AG04450 (cell line): ENCODE measurements at regions not wholly inside any gene's neighbourhood (a gene's known extent, or its start where the extent isn't known, plus 50 kb on each side); places are given as distances from the start of the nearest gene placed in this dataset.

Experiments
- CTCF ChIA-PET: fragments of 300-600, 350-600 bp; formaldehyde crosslinking; extraction: SDS; loops from one replicate; lab custom pipeline; 2022; ENCODE audit warnings: antibody characterized with exemption, inconsistent platforms; lab: Charles Lee
- POLR2A ChIA-PET: fragments of 350-600 bp; formaldehyde crosslinking; extraction: SDS; loops from one replicate; lab custom pipeline; 2021; ENCODE audit warnings: antibody characterized with exemption, inconsistent platforms; lab: Yijun Ruan, JAX
- DNase-seq: peaks from one replicate; pipeline ENCODE4 v3.0.0-alpha.2; 2011; ENCODE audit warnings: low read depth, low spot score
- H3K27ac ChIP-seq: one replicate; pipeline ENCODE4 v1.5.1; 2012; ENCODE audit warnings: low read depth, low read length, control low read depth
- H3K27me3 ChIP-seq: one replicate; pipeline ENCODE4 v1.6.0; 2012; ENCODE audit warnings: low read length; ENCODE audit not compliant: control insufficient read depth, insufficient read depth
- H3K4me3 ChIP-seq: 2 replicates; pipeline ENCODE4 v1.5.1; 2011; ENCODE audit warnings: mild to moderate bottlenecking, low read depth, low read length, control low read depth
- H3K9me3 ChIP-seq: 2 replicates; pipeline ENCODE4 v1.5.1; 2012; ENCODE audit warnings: low read length; ENCODE audit not compliant: control insufficient read depth, insufficient read depth
- CTCF ChIP-seq: IDR thresholded peaks from 2 replicates; pipeline ENCODE4 v1.5.1; 2011; ENCODE audit warnings: low read depth, low read length, control low read depth, inconsistent platforms

- ChIA-PET POLR2A (no interaction called here), CTCF (no interaction called here)
- H3K9me3 ChIP-seq: no peaks in the 10 kb centered on the region
Measured at GRCh38 chr5:133750356-133750755, 138.0 kb upstream of the FSTL4 start.

GRCh38 chr5:133749331-133749985, 137.1 kb upstream of the FSTL4 start:
- no peak for TF ChIP-seq CTCF
- Histone ChIP-seq H3K4me3 (no peak overlapping the region), H3K27ac (no peak overlapping the region), H3K9me3 (no peaks in the 10 kb centered on the region), H3K27me3 (no peaks in the 10 kb centered on the region)
- no peak for DNase-seq
- ChIA-PET POLR2A (no interaction called here), CTCF (no interaction called here)

More at GRCh38 chr5:133750356-133750755, 138.0 kb upstream of the FSTL4 start:
- H3K27ac ChIP-seq: no peak overlapping the region
- no peak for DNase-seq
- TF ChIP-seq CTCF: no peak
- no peaks in the 10 kb centered on the region for H3K27me3 ChIP-seq
- no peak overlapping the region for H3K4me3 ChIP-seq

- no peak overlapping the region for H3K4me3 ChIP-seq
- no peaks in the 10 kb centered on the region for H3K9me3 ChIP-seq
- H3K27me3 ChIP-seq: no peaks in the 10 kb centered on the region
- no peak for DNase-seq
- TF ChIP-seq CTCF: no peak
- H3K27ac ChIP-seq: no peak overlapping the region
- ChIA-PET POLR2A (no interaction called here), CTCF (interaction anchor here (0.7 kb wide), 1 partner anchor 9 kb away, joined by 3 read pairs; no protein-coding TSS in a partner anchor)
Measured at GRCh38 chr5:133746834-133747233, 134.5 kb upstream of the FSTL4 start.

- POLR2A ChIA-PET: no interaction called here
- Histone ChIP-seq H3K27me3 (no peaks in the 10 kb centered on the region), H3K4me3 (no peak overlapping the region), H3K27ac (no peak overlapping the region), H3K9me3 (no peaks in the 10 kb centered on the region)
- CTCF ChIA-PET: no interaction called here
- no peak for DNase-seq
- no peak for TF ChIP-seq CTCF
Measured at GRCh38 chr5:133744960-133745308, 132.6 kb upstream of the FSTL4 start.

GRCh38 chr5:133744051-133744959, 132.0 kb upstream of the FSTL4 start:
- H3K4me3 ChIP-seq: no peak overlapping the region
- no peak overlapping the region for H3K27ac ChIP-seq
- CTCF ChIA-PET: interaction anchor here (0.8 kb wide), 1 partner anchor 10 kb away, joined by 3 read pairs; no protein-coding TSS in a partner anchor
- POLR2A ChIA-PET: interaction anchor here (0.6 kb wide), 1 partner anchor 116 kb away, joined by 3 read pairs; no protein-coding TSS in a partner anchor
- TF ChIP-seq CTCF: no peak
- DNase-seq: no peak
- H3K9me3 ChIP-seq: no peaks in the 10 kb centered on the region
- no peaks in the 10 kb centered on the region for H3K27me3 ChIP-seq
